Common myeloid progenitor, CD34-positive (primary cell): ENCODE measurements at regions not wholly inside any gene's neighbourhood (a gene's known extent, or its start where the extent isn't known, plus 50 kb on each side); places are given as distances from the start of the nearest gene placed in this dataset.

Source experiments
- CTCF ChIA-PET: fragments of 350-600 bp; sonication (Branson Sonifier 250); formaldehyde crosslinking; loops from one replicate; lab custom pipeline; 2021; ENCODE audit warnings: antibody characterized with exemption; lab: Charles Lee
- POLR2A ChIA-PET: fragments of 350-600 bp; sonication (Branson Sonifier 250); formaldehyde crosslinking; loops from one replicate; lab custom pipeline; 2021; ENCODE audit warnings: antibody characterized with exemption; lab: Charles Lee
- DNase-seq, 3 donors: peaks; one replicate each; pipeline versions ENCODE4 v3.0.0 to v3.0.0-alpha.2; 2013
- H3K27ac ChIP-seq, 2 experiments: 1 replicate in 1 of 2; 2 replicates in 1 of 2; pipeline ENCODE4 v1.7.0; 2013; ENCODE audit warnings: inconsistent platforms in 2 of 2, low read length in 2 of 2, mild to moderate bottlenecking in 2 of 2, low read depth in 1 of 2, moderate library complexity in 1 of 2; ENCODE audit not compliant: severe bottlenecking in 2 of 2, insufficient read depth in 1 of 2, poor library complexity in 1 of 2
- H3K27me3 ChIP-seq, 5 experiments: replicated peaks in 2 of 5; 1 replicate in 3 of 5; 2 replicates in 2 of 5; pipeline versions ENCODE4 v1.6.1 to v1.7.0; 2013; ENCODE audit warnings: low read length in 4 of 5, mild to moderate bottlenecking in 2 of 5, moderate library complexity in 2 of 5, inconsistent platforms in 1 of 5; ENCODE audit not compliant: insufficient read depth in 5 of 5, control insufficient read depth in 4 of 5
- H3K36me3 ChIP-seq, 4 experiments: 1 replicate in 2 of 4; 2 replicates in 2 of 4; pipeline versions ENCODE4 v1.6.1 to v1.7.0; 2013; ENCODE audit warnings: low read length in 3 of 4, control low read depth in 1 of 4, mild to moderate bottlenecking in 1 of 4; ENCODE audit not compliant: control insufficient read depth in 4 of 4, insufficient read depth in 4 of 4
- H3K4me1 ChIP-seq, 4 experiments: 1 replicate in 3 of 4; 2 replicates in 1 of 4; pipeline versions ENCODE4 v1.6.1 to v1.7.1; 2013; ENCODE audit warnings: low read length in 3 of 4, mild to moderate bottlenecking in 3 of 4, control low read depth in 1 of 4, inconsistent platforms in 1 of 4, moderate library complexity in 1 of 4; ENCODE audit not compliant: control insufficient read depth in 4 of 4, insufficient read depth in 4 of 4; ENCODE audit errors: control extremely low read depth in 1 of 4
- H3K4me3 ChIP-seq, 7 experiments: 1 replicate in 4 of 7; 2 replicates in 3 of 7; pipeline versions ENCODE4 v1.5.1 to v1.7.0; 2013; ENCODE audit warnings: mild to moderate bottlenecking in 7 of 7, low read length in 6 of 7, moderate library complexity in 6 of 7, inconsistent platforms in 2 of 7, low read depth in 2 of 7, control low read depth in 1 of 7; ENCODE audit not compliant: insufficient read depth in 4 of 7, control insufficient read depth in 1 of 7; ENCODE audit errors: extremely low read depth in 1 of 7
- H3K9me3 ChIP-seq, 5 experiments: 1 replicate in 4 of 5; 2 replicates in 1 of 5; pipeline versions ENCODE4 v1.6.1 to v1.7.1; 2013; ENCODE audit warnings: low read length in 4 of 5, mild to moderate bottlenecking in 2 of 5, inconsistent platforms in 1 of 5, low read depth in 1 of 5, moderate library complexity in 1 of 5; ENCODE audit not compliant: control insufficient read depth in 4 of 5, insufficient read depth in 2 of 5; ENCODE audit errors: control extremely low read depth in 1 of 5
- WGBS: methylation state at CpG from one replicate; pipeline ENCODE4 v1.1.5; 2013; ENCODE audit not compliant: insufficient coverage; 5-methylcytosine and 5-hydroxymethylcytosine counted together

GRCh38 chr14:82345184-82345583 lies 811.5 kb upstream of the SEL1L start:
- Histone ChIP-seq H3K36me3 (no peaks in the 10 kb centered on the region), H3K4me1 (no peaks in the 10 kb centered on the region), H3K27me3 (no peaks in the 10 kb centered on the region), H3K4me3 (no peak overlapping the region), H3K27ac (no peak overlapping the region), H3K9me3 (no peaks in the 10 kb centered on the region)
- DNase-seq: no peak
- ChIA-PET CTCF (no interaction called here), POLR2A (no interaction called here)

- no peaks in the 10 kb centered on the region for H3K36me3 ChIP-seq
- ChIA-PET CTCF (no interaction called here), POLR2A (no interaction called here)
- H3K27me3 ChIP-seq: no peaks in the 10 kb centered on the region
- H3K4me1 ChIP-seq: no peaks in the 10 kb centered on the region
- no peak for DNase-seq
- H3K27ac ChIP-seq: no peak overlapping the region
- H3K4me3 ChIP-seq: no peak overlapping the region
- no peaks in the 10 kb centered on the region for H3K9me3 ChIP-seq
Observed at GRCh38 chr14:82354126-82354525, 820.5 kb upstream of the SEL1L start.

- Histone ChIP-seq H3K9me3 (no peaks in the 10 kb centered on the region), H3K27ac (no peak overlapping the region), H3K36me3 (no peaks in the 10 kb centered on the region), H3K4me3 (no peak overlapping the region), H3K4me1 (no peaks in the 10 kb centered on the region), H3K27me3 (no peaks in the 10 kb centered on the region)
- no peak for DNase-seq
- 94% methylated on average over 2 of the region's 3 CpGs for WGBS
- ChIA-PET POLR2A (no interaction called here), CTCF (no interaction called here)
Observed at GRCh38 chr14:82359201-82359600, 825.5 kb upstream of the SEL1L start.

- no peaks in the 10 kb centered on the region for H3K27me3 ChIP-seq
- no peak overlapping the region for H3K27ac ChIP-seq
- no peaks in the 10 kb centered on the region for H3K36me3 ChIP-seq
- H3K4me1 ChIP-seq: no peaks in the 10 kb centered on the region
- DNase-seq: no peak
- H3K9me3 ChIP-seq: no peaks in the 10 kb centered on the region
- ChIA-PET CTCF (no interaction called here), POLR2A (no interaction called here)
- H3K4me3 ChIP-seq: no peak overlapping the region
Observed at GRCh38 chr14:82362452-82362851, 828.8 kb upstream of the SEL1L start.

- H3K9me3 ChIP-seq: peaks cover 0 to 4% (median 0%) of the 10 kb centered on the region in 5 experiments
- H3K27ac ChIP-seq: no peak overlapping the region
- H3K4me1 ChIP-seq: no peaks in the 10 kb centered on the region
- CTCF ChIA-PET: no interaction called here
- no peak for DNase-seq
- no peak overlapping the region for H3K4me3 ChIP-seq
- no peaks in the 10 kb centered on the region for H3K36me3 ChIP-seq
- WGBS: 97% methylated on average over 3 of the region's 4 CpGs
- no peaks in the 10 kb centered on the region for H3K27me3 ChIP-seq
- POLR2A ChIA-PET: no interaction called here
Observed at GRCh38 chr14:82365471-82365870, 831.8 kb upstream of the SEL1L start.

GRCh38 chr14:82366803-82367202 lies 833.1 kb upstream of the SEL1L start:
- WGBS: 91% methylated on average over 1 of the region's 2 CpGs
- no peaks in the 10 kb centered on the region for H3K27me3 ChIP-seq
- H3K4me1 ChIP-seq: no peaks in the 10 kb centered on the region
- H3K4me3 ChIP-seq: no peak overlapping the region
- ChIA-PET CTCF (interaction anchor here (1.1 kb wide), 1 partner anchor 8 kb away, joined by 3 read pairs; no protein-coding TSS in a partner anchor), POLR2A (no interaction called here)
- H3K9me3 ChIP-seq: peaks cover 0 to 4% (median 0%) of the 10 kb centered on the region in 5 experiments
- DNase-seq: no peak
- H3K27ac ChIP-seq: no peak overlapping the region
- H3K36me3 ChIP-seq: no peaks in the 10 kb centered on the region

GRCh38 chr14:82379291-82379690 lies 845.6 kb upstream of the SEL1L start:
- Histone ChIP-seq H3K9me3 (peaks cover 0 to 3% (median 2%) of the 10 kb centered on the region in 5 experiments), H3K27me3 (no peaks in the 10 kb centered on the region), H3K27ac (no peak overlapping the region), H3K4me1 (no peaks in the 10 kb centered on the region), H3K36me3 (no peaks in the 10 kb centered on the region), H3K4me3 (no peak overlapping the region)
- CTCF ChIA-PET: no interaction called here
- WGBS: 100% methylated on average over 1 of the region's 2 CpGs
- POLR2A ChIA-PET: no interaction called here
- no peak for DNase-seq
